K562 (cell line): ENCODE measurements at regions not wholly inside any gene's neighbourhood (a gene's known extent, or its start where the extent isn't known, plus 50 kb on each side); places are given as distances from the start of the nearest gene placed in this dataset.
"Not testable (repeated sequence)": the region's sequence is repeated elsewhere in the genome, so short reads cannot be mapped to it uniquely, and the experiment has no call there.

Source experiments
- ATAC-seq: fragments of 200-7000 bp; cut with Tn5 transposase; 3 replicates; pipeline ENCODE4 v1.9.1; 2020; ENCODE audit warnings: moderate library complexity
- BruUV-seq: library from RNA; stranded (reverse); fragments of 400-500 nt; replicated peaks from 2 replicates; lab custom pipeline; 2021; lab: Mats Ljungman, UMichigan
- CTCF ChIA-PET: fragments of 300-600 bp; formaldehyde crosslinking; extraction: SDS; loops from one replicate; lab custom pipeline; 2021; ENCODE audit warnings: low intra/inter-chr PET ratio; lab: Yijun Ruan, JAX
- POLR2A ChIA-PET: fragments of 300-600, 350-650 bp; sonication (Branson Sonifier 250); formaldehyde crosslinking; extraction: SDS; loops from one replicate; lab custom pipeline; 2021; ENCODE audit warnings: antibody characterized with exemption, inconsistent platforms; lab: Yijun Ruan, JAX
- DNase-seq, 4 experiments: peaks; one replicate each; pipeline versions ENCODE4 v3.0.0 to v3.0.0-alpha.2; 2011 to 2018; ENCODE audit warnings: low spot score in 3 of 4, mixed read lengths in 3 of 4; ENCODE audit errors: extremely low read depth in 1 of 4
- FAIRE-seq: peaks from 2 replicates; lab custom pipeline; 2011; peaks lifted over from hg19 to GRCh38; lab: Jason Lieb, UNC
- H2AFZ ChIP-seq: 2 replicates; pipeline ENCODE4 v1.6.0; 2011; ENCODE audit warnings: low read depth, low read length, control low read depth, inconsistent platforms
- H3K27ac ChIP-seq: fragments of 200-600 bp; 3 replicates; pipeline ENCODE4 v1.8.0; 2011; ENCODE audit warnings: low read depth, mild to moderate bottlenecking, control low read depth, inconsistent platforms, low read length, moderate library complexity, mixed read lengths; ENCODE audit errors: extremely low read depth
- H3K27me3 ChIP-seq, 2 experiments: fragments of 300-600 bp in 1 of 2; 2 replicates in 1 of 2; 3 replicates in 1 of 2; pipeline versions ENCODE4 v1.6.0 to v1.8.0; 2011; ENCODE audit warnings: inconsistent platforms in 2 of 2, low read length in 2 of 2, mild to moderate bottlenecking in 1 of 2, mixed read lengths in 1 of 2, moderate library complexity in 1 of 2; ENCODE audit not compliant: control insufficient read depth in 2 of 2, insufficient read depth in 2 of 2
- H3K36me3 ChIP-seq: fragments of 300-600 bp; 3 replicates; pipeline ENCODE4 v1.8.0; 2011; ENCODE audit warnings: mild to moderate bottlenecking, low read length, inconsistent platforms; ENCODE audit not compliant: control insufficient read depth, insufficient read depth
- H3K4me1 ChIP-seq, 2 experiments: fragments of 200-600 bp in 1 of 2; replicated peaks in 1 of 2; 2 replicates in 1 of 2; 3 replicates in 1 of 2; pipeline versions ENCODE4 v1.5.1 to v1.8.0; 2011; ENCODE audit warnings: inconsistent platforms in 2 of 2, low read length in 2 of 2, mild to moderate bottlenecking in 1 of 2, mixed read lengths in 1 of 2, moderate library complexity in 1 of 2; ENCODE audit not compliant: control insufficient read depth in 2 of 2, insufficient read depth in 2 of 2
- H3K4me2 ChIP-seq: 2 replicates; pipeline ENCODE4 v1.6.1; 2011; ENCODE audit warnings: low read length, control low read depth, inconsistent platforms, mixed read lengths; ENCODE audit not compliant: insufficient read depth
- H3K4me3 ChIP-seq: fragments of 200-600 bp; sonication (generic), shearing (Covaris generic); 2 replicates; pipeline ENCODE4 v1.5.1; 2016; ENCODE audit warnings: control low read depth, inconsistent platforms
- H3K79me2 ChIP-seq: fragments of 200-600 bp; 3 replicates; pipeline ENCODE4 v1.8.0; 2011; ENCODE audit warnings: low read length, inconsistent platforms; ENCODE audit not compliant: control insufficient read depth, insufficient read depth
- H3K9ac ChIP-seq, 2 experiments: 2 replicates each; pipeline versions ENCODE4 v1.6.0 to v1.6.1; 2011; ENCODE audit warnings: low read depth in 2 of 2, low read length in 2 of 2, control low read depth in 1 of 2, inconsistent platforms in 1 of 2, mild to moderate bottlenecking in 1 of 2, mixed read lengths in 1 of 2; ENCODE audit not compliant: insufficient read depth in 1 of 2
- H3K9me1 ChIP-seq: one replicate; pipeline ENCODE4 v1.6.0; 2011; ENCODE audit warnings: inconsistent platforms, mild to moderate bottlenecking, low read length, moderate library complexity; ENCODE audit not compliant: control insufficient read depth, insufficient read depth
- H3K9me3 ChIP-seq: replicated peaks from 2 replicates; pipeline ENCODE4 v1.5.1; 2011; ENCODE audit warnings: low read depth, low read length, inconsistent platforms; ENCODE audit not compliant: control insufficient read depth, insufficient read depth
- H4K20me1 ChIP-seq: replicated peaks from 2 replicates; pipeline ENCODE4 v1.6.1; 2011; ENCODE audit warnings: low read length, inconsistent platforms, mixed read lengths; ENCODE audit not compliant: control insufficient read depth, insufficient read depth
- NRF1 ChIP-seq, 2 experiments: fragments of 450-650 bp; IDR thresholded peaks in 1 of 2; conservative IDR thresholded peaks in 1 of 2; 2 replicates each; pipeline ENCODE4 v1.6.1; 2014; ENCODE audit warnings: mild to moderate bottlenecking in 2 of 2
- TBP ChIP-seq: optimal IDR thresholded peaks from 2 replicates; pipeline ENCODE3; 2011; ENCODE audit warnings: low read depth, low read length, improper control_type of control experiment
- ZBTB43 ChIP-seq: sonication (generic); formaldehyde crosslinking; IDR thresholded peaks from 2 replicates; pipeline ENCODE4 v1.8.0; 2023; ENCODE audit warnings: mild to moderate bottlenecking, missing genetic modification reagents
- ZEB2 ChIP-seq: fragments of 450-650 bp; IDR thresholded peaks from 2 replicates; pipeline ENCODE4 v1.6.1; 2016
- WGBS: fragments of 100-300 bp; shearing (Covaris generic); methylation state at CpG from one replicate; pipeline ENCODE4 v1.1.6; 2016; ENCODE audit warnings: low coverage, mixed read lengths; ENCODE audit not compliant: insufficient coverage; ENCODE audit errors: missing lambda C conversion rate; 5-methylcytosine and 5-hydroxymethylcytosine counted together
- in situ Hi-C: fragments of 300-500 bp; cut with MboI; formaldehyde crosslinking; loops from 4 replicates; pipeline ENCODE4 v1.15.0; 2018; ENCODE audit warnings: inconsistent platforms, mixed read lengths
- intact Hi-C: fragments of 100-400 bp; cut with micrococcal nuclease; formaldehyde crosslinking; loops from 2 replicates; pipeline ENCODE4 v1.14.2; 2022
- TF ChIP-seq, protein P1 (sequence below): sonication (generic); formaldehyde crosslinking; IDR thresholded peaks from 2 replicates; pipeline ENCODE4 v1.8.1; 2023; ENCODE audit warnings: mild to moderate bottlenecking, missing genetic modification reagents

- TF ChIP-seq ZBTB43 (CRISPR knock-in tag) (no peak), ZEB2 (no peak), TBP (no peak), NRF1 (conservative IDR thresholded peaks at IDR 0.05 in 1 of 2, IDR thresholded peaks at IDR 0.05 in 1 of 2) (no peak)
- TF ChIP-seq, protein P1, sequence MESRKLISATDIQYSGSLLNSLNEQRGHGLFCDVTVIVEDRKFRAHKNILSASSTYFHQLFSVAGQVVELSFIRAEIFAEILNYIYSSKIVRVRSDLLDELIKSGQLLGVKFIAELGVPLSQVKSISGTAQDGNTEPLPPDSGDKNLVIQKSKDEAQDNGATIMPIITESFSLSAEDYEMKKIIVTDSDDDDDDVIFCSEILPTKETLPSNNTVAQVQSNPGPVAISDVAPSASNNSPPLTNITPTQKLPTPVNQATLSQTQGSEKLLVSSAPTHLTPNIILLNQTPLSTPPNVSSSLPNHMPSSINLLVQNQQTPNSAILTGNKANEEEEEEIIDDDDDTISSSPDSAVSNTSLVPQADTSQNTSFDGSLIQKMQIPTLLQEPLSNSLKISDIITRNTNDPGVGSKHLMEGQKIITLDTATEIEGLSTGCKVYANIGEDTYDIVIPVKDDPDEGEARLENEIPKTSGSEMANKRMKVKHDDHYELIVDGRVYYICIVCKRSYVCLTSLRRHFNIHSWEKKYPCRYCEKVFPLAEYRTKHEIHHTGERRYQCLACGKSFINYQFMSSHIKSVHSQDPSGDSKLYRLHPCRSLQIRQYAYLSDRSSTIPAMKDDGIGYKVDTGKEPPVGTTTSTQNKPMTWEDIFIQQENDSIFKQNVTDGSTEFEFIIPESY = no peak
These were observed 581.7 kb downstream of the KCNJ2 start (continued) for GRCh38 chr17:70750983-70751382.

DNA sequence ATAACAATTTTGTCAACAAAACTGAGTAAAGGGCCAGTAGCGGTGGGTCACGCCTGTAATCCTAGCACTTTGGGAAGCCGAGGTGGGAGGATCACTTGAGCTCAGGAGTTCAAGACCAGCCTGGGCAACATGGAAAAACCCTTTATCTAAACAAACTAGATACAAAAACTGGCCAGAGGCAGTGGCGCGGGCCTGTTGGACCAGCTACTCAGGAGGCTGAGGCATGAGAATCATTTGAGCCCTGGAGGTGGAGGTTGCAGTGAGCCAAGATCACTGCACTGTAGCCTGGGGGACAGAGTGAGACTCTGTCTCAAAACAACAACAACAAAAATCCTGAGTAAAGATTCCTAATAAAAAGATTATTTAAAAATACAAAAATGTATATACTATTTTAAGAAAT lies 583.1 kb downstream of the KCNJ2 start:
- in situ Hi-C loops, H3K4me2 ChIP-seq, H3K9ac ChIP-seq, H2AFZ ChIP-seq, POLR2A ChIA-PET, DNase-seq, CTCF ChIA-PET, H3K9me3 ChIP-seq, H3K27me3 ChIP-seq, H3K27ac ChIP-seq, BruUV-seq, H3K9me1 ChIP-seq, H4K20me1 ChIP-seq, H3K36me3 ChIP-seq, H3K4me3 ChIP-seq, H3K79me2 ChIP-seq, intact Hi-C loops, ATAC-seq, H3K4me1 ChIP-seq, FAIRE-seq: not testable (repeated sequence)
- 1% methylated on average over 5 of the region's 5 CpGs for WGBS
